HFFc6 (cell line): ENCODE measurements at regions not wholly inside any gene's neighbourhood (a gene's known extent, or its start where the extent isn't known, plus 50 kb on each side); places are given as distances from the start of the nearest gene placed in this dataset.

Experiments
- DNase-seq: peaks from one replicate; pipeline ENCODE4 v3.0.0-alpha.2; 2018
- H3K27ac Mint-ChIP-seq: 2 replicates; pipeline ENCODE4 v1.8.0; 2020; ENCODE audit warnings: mild to moderate bottlenecking, mixed read lengths
- H3K27me3 Mint-ChIP-seq: 2 replicates; pipeline ENCODE4 v1.8.0; 2021; ENCODE audit warnings: mild to moderate bottlenecking, moderate library complexity, mixed read lengths; ENCODE audit not compliant: insufficient read depth
- H3K36me3 Mint-ChIP-seq: 2 replicates; pipeline ENCODE4 v1.8.0; 2021; ENCODE audit warnings: low read depth, mixed read lengths
- H3K4me1 Mint-ChIP-seq: 2 replicates; pipeline ENCODE4 v1.8.0; 2020; ENCODE audit warnings: low read depth, mixed read lengths
- H3K4me3 Mint-ChIP-seq: 2 replicates; pipeline ENCODE4 v1.8.0; 2020; ENCODE audit warnings: mild to moderate bottlenecking, moderate library complexity, mixed read lengths
- H3K9me3 Mint-ChIP-seq: 2 replicates; pipeline ENCODE4 v1.8.0; 2020; ENCODE audit warnings: mild to moderate bottlenecking, mixed read lengths
- CTCF ChIP-seq: fragments of 200-600 bp; sonication (generic); IDR thresholded peaks from 2 replicates; pipeline ENCODE4 v1.5.0; 2021; ENCODE audit warnings: antibody characterized with exemption, mild to moderate bottlenecking

- peaks cover 12% of the 10 kb centered on the region for H3K27me3 Mint-ChIP-seq
- no peaks in the 10 kb centered on the region for H3K9me3 Mint-ChIP-seq
- no peak for DNase-seq
- no peak overlapping the region for H3K27ac Mint-ChIP-seq
- H3K4me1 Mint-ChIP-seq = no peaks in the 10 kb centered on the region
- TF ChIP-seq CTCF = no peak
- H3K4me3 Mint-ChIP-seq = no peak overlapping the region
- no peaks in the 10 kb centered on the region for H3K36me3 Mint-ChIP-seq
These were observed 114.3 kb downstream of the MPP7 start for GRCh38 chr10:28188526-28188925.

- Mint-ChIP-seq H3K4me1 (peaks cover 2% of the 10 kb centered on the region), H3K36me3 (no peaks in the 10 kb centered on the region), H3K27me3 (peaks cover 10% of the 10 kb centered on the region), H3K27ac (no peak overlapping the region), H3K9me3 (no peaks in the 10 kb centered on the region), H3K4me3 (no peak overlapping the region)
- DNase-seq = no peak
- no peak for TF ChIP-seq CTCF
These were observed 115.8 kb downstream of the MPP7 start for GRCh38 chr10:28186887-28187578.

GRCh38 chr10:28186461-28186860 is 116.4 kb downstream of the MPP7 start:
- no peak overlapping the region for H3K4me3 Mint-ChIP-seq
- peaks cover 8% of the 10 kb centered on the region for H3K27me3 Mint-ChIP-seq
- peaks cover 8% of the 10 kb centered on the region for H3K4me1 Mint-ChIP-seq
- no peak for DNase-seq
- TF ChIP-seq CTCF = no peak
- no peaks in the 10 kb centered on the region for H3K36me3 Mint-ChIP-seq
- no peaks in the 10 kb centered on the region for H3K9me3 Mint-ChIP-seq
- no peak overlapping the region for H3K27ac Mint-ChIP-seq

- H3K36me3 Mint-ChIP-seq = no peaks in the 10 kb centered on the region
- no peaks in the 10 kb centered on the region for H3K9me3 Mint-ChIP-seq
- peaks cover 12% of the 10 kb centered on the region for H3K4me1 Mint-ChIP-seq
- H3K27ac Mint-ChIP-seq = no peak overlapping the region
- peaks cover 4% of the 10 kb centered on the region for H3K27me3 Mint-ChIP-seq
- no peak overlapping the region for H3K4me3 Mint-ChIP-seq
- no peak for TF ChIP-seq CTCF
- no peak for DNase-seq
These were observed 118.1 kb downstream of the MPP7 start for GRCh38 chr10:28184810-28185209.

GRCh38 chr10:28181478-28182096 is 121.3 kb downstream of the MPP7 start:
- H3K27me3 Mint-ChIP-seq = peaks cover 4% of the 10 kb centered on the region
- no peaks in the 10 kb centered on the region for H3K9me3 Mint-ChIP-seq
- TF ChIP-seq CTCF = no peak
- no peak for DNase-seq
- H3K36me3 Mint-ChIP-seq = no peaks in the 10 kb centered on the region
- H3K27ac Mint-ChIP-seq = no peak overlapping the region
- H3K4me3 Mint-ChIP-seq = no peak overlapping the region
- peaks cover 33% of the 10 kb centered on the region for H3K4me1 Mint-ChIP-seq
